ENCODE measurements at regions not wholly inside any gene's neighbourhood (a gene's known extent, or its start where the extent isn't known, plus 50 kb on each side); places are given as distances from the start of the nearest gene placed in this dataset.

- Histone ChIP-seq H3K36me3 (no peaks in the 10 kb centered on the region), H3K9me3 (no peaks in the 10 kb centered on the region), H3K4me1 (peaks cover 9 to 27% (median 20%) of the 10 kb centered on the region in 4 donors), H3K27ac (peak overlapping the region; percentile 99 to 100 (median 100)), H3K27me3 (no peaks in the 10 kb centered on the region), H3K4me3 (peak overlapping the region; percentile 56 to 85 (median 68))
- intact Hi-C loops (cut with DNase I; ENCODE audit: low total_unique reads), result no loop called here
- peak in 1 of 2 donors; percentile 71 for DNase-seq
- 0 to 1% (median 0%) methylated on average over 7 to 50 of the region's 55 CpGs for WGBS, 5 donors
- no peak for TF ChIP-seq POLR2A (IDR thresholded peaks at IDR 0.05)
- peak in 2 of 3 donors; percentile 12 to 22 for TF ChIP-seq POLR2AphosphoS5 (IDR thresholded peaks at IDR 0.05)
These were observed 105.9 kb upstream of the HNRNPU start for GRCh38 chr1:244970236-244970743.

GRCh38 chr1:244969355-244970235 lies 105.3 kb upstream of the HNRNPU start:
- no peak for TF ChIP-seq EP300 (IDR thresholded peaks at IDR 0.05)
- TF ChIP-seq, protein P1, sequence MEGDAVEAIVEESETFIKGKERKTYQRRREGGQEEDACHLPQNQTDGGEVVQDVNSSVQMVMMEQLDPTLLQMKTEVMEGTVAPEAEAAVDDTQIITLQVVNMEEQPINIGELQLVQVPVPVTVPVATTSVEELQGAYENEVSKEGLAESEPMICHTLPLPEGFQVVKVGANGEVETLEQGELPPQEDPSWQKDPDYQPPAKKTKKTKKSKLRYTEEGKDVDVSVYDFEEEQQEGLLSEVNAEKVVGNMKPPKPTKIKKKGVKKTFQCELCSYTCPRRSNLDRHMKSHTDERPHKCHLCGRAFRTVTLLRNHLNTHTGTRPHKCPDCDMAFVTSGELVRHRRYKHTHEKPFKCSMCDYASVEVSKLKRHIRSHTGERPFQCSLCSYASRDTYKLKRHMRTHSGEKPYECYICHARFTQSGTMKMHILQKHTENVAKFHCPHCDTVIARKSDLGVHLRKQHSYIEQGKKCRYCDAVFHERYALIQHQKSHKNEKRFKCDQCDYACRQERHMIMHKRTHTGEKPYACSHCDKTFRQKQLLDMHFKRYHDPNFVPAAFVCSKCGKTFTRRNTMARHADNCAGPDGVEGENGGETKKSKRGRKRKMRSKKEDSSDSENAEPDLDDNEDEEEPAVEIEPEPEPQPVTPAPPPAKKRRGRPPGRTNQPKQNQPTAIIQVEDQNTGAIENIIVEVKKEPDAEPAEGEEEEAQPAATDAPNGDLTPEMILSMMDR (IDR thresholded peaks at IDR 0.05), result no peak
- TF ChIP-seq POLR2A (IDR thresholded peaks at IDR 0.05), result peak in 2 of 4 donors; percentile 34 to 48
- peak; percentile 85 to 89 (median 87) for TF ChIP-seq POLR2AphosphoS5 (IDR thresholded peaks at IDR 0.05)
- WGBS, 5 donors, result 1 to 2% (median 1%) methylated on average over 39 to 54 of the region's 54 CpGs

GRCh38 chr1:244968881-244969280 lies 104.5 kb upstream of the HNRNPU start:
- 23 to 32% (median 28%) methylated on average over 4 of the region's 4 CpGs for WGBS, 5 donors
- Histone ChIP-seq H3K36me3 (no peaks in the 10 kb centered on the region), H3K4me1 (peaks cover 17 to 41% (median 31%) of the 10 kb centered on the region in 4 donors), H3K27ac (peak overlapping the region in 4 of 5 donors; percentile 99 to 100 (median 100)), H3K4me3 (peak overlapping the region; percentile 56 to 85 (median 68)), H3K9me3 (no peaks in the 10 kb centered on the region), H3K27me3 (no peaks in the 10 kb centered on the region)
- intact Hi-C loops (cut with DNase I; ENCODE audit: low total_unique reads), result loop anchor here (10.0 kb wide), 1 partner anchor 134 kb away; the partner anchor contains the start of gene COX20
- no peak for DNase-seq
- TF ChIP-seq POLR2A (IDR thresholded peaks at IDR 0.05) (no peak), POLR2AphosphoS5 (IDR thresholded peaks at IDR 0.05) (no peak), EP300 (IDR thresholded peaks at IDR 0.05) (no peak)
- TF ChIP-seq, protein P1 (IDR thresholded peaks at IDR 0.05), result no peak

More at GRCh38 chr1:244969355-244970235, 105.3 kb upstream of the HNRNPU start:
- H3K36me3 ChIP-seq, result no peaks in the 10 kb centered on the region
- peak; percentile 72 to 96 for DNase-seq
- H3K4me1 ChIP-seq, result peaks cover 13 to 34% (median 25%) of the 10 kb centered on the region in 4 donors
- H3K27ac ChIP-seq, result peak overlapping the region; percentile 99 to 100 (median 100)
- intact Hi-C loops (cut with DNase I; ENCODE audit: low total_unique reads), result loop anchor here (10.0 kb wide), 1 partner anchor 135 kb away; the partner anchor contains the start of gene COX20
- H3K4me3 ChIP-seq, result peak overlapping the region; percentile 56 to 85 (median 68)
- H3K9me3 ChIP-seq, result no peaks in the 10 kb centered on the region
- no peaks in the 10 kb centered on the region for H3K27me3 ChIP-seq

- Histone ChIP-seq H3K27ac (peak overlapping the region; percentile 64 to 100 (median 100)), H3K4me1 (peaks cover 17 to 45% (median 34%) of the 10 kb centered on the region in 4 donors), H3K4me3 (peak overlapping the region in 1 of 4 donors; percentile 85), H3K9me3 (no peaks in the 10 kb centered on the region), H3K36me3 (no peaks in the 10 kb centered on the region), H3K27me3 (no peaks in the 10 kb centered on the region)
- TF ChIP-seq POLR2AphosphoS5 (IDR thresholded peaks at IDR 0.05), result no peak
- no peak for TF ChIP-seq EP300 (IDR thresholded peaks at IDR 0.05)
- TF ChIP-seq POLR2A (IDR thresholded peaks at IDR 0.05), result no peak
- TF ChIP-seq, protein P1 (IDR thresholded peaks at IDR 0.05), result no peak
- intact Hi-C loops (cut with DNase I; ENCODE audit: low total_unique reads), result loop anchor here (10.0 kb wide), 1 partner anchor 134 kb away; the partner anchor contains the start of gene COX20
- 66 to 78% (median 73%) methylated on average over 12 of the region's 12 CpGs for WGBS, 5 donors
- DNase-seq, result peak in 1 of 2 donors; percentile 37
These were observed 104.1 kb upstream of the HNRNPU start for GRCh38 chr1:244968471-244968871.

Data from stomach (tissue), 8 donors.